ENCODE measurements at regions not wholly inside any gene's neighbourhood (a gene's known extent, or its start where the extent isn't known, plus 50 kb on each side); places are given as distances from the start of the nearest gene placed in this dataset.

DNA sequence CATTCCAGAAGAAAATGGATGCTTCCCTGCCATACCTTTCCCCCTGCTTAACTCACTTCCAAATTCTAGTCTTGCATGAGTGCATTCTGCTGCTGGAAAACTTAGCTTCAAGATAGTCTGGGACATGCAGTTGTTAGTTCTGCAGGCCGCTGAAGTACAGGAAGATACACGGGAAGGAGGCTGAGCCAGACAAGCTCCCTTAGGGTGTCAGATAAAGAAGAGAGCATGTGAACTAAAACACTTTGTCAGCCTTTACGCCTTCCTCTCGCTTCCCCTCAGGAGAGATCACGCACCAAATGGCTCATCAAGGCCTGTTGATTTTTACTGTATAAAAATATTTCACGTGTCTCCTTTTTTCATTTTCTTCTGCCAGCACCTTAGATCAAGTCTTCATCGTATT is 420.7 kb downstream of the INSC start:
- peaks cover 7% of the 10 kb centered on the region for H3K9me3 Mint-ChIP-seq
- no peak overlapping the region for H3K27ac Mint-ChIP-seq
- H3K27me3 ChIP-seq (ENCODE audit: control insufficient read depth, insufficient read depth, low read length, poor library complexity, severe bottlenecking) = no peaks in the 10 kb centered on the region
- 92 to 96% methylated on average over 6 to 7 of the region's 7 CpGs for WGBS, 2 experiments (ENCODE audit: insufficient coverage in 1 of 2, insufficient read length in 1 of 2)
- H3K27ac ChIP-seq (ENCODE audit: low read depth, low read length) = no peak overlapping the region
- H3K4me1 ChIP-seq (ENCODE audit: control insufficient read depth, insufficient read depth, low read length) = no peaks in the 10 kb centered on the region
- DNase-seq = no peak
- H3K9me3 ChIP-seq (ENCODE audit: control insufficient read depth, low read length) = peaks cover 5% of the 10 kb centered on the region
- H3K4me3 ChIP-seq (ENCODE audit: low read length) = no peak overlapping the region
- no peak overlapping the region for H3K4me3 Mint-ChIP-seq
- H3K36me3 ChIP-seq (ENCODE audit: control insufficient read depth, insufficient read depth, low read length) = no peaks in the 10 kb centered on the region
- no peaks in the 10 kb centered on the region for H3K27me3 Mint-ChIP-seq (ENCODE audit: insufficient read depth)
- H3K9ac ChIP-seq (ENCODE audit: extremely low read depth, low read length, poor library complexity, severe bottlenecking) = no peak overlapping the region
- H3K36me3 Mint-ChIP-seq (ENCODE audit: low read depth) = peaks cover 3% of the 10 kb centered on the region
- peaks cover 17% of the 10 kb centered on the region for H3K4me1 Mint-ChIP-seq
- TF ChIP-seq, protein P1, sequence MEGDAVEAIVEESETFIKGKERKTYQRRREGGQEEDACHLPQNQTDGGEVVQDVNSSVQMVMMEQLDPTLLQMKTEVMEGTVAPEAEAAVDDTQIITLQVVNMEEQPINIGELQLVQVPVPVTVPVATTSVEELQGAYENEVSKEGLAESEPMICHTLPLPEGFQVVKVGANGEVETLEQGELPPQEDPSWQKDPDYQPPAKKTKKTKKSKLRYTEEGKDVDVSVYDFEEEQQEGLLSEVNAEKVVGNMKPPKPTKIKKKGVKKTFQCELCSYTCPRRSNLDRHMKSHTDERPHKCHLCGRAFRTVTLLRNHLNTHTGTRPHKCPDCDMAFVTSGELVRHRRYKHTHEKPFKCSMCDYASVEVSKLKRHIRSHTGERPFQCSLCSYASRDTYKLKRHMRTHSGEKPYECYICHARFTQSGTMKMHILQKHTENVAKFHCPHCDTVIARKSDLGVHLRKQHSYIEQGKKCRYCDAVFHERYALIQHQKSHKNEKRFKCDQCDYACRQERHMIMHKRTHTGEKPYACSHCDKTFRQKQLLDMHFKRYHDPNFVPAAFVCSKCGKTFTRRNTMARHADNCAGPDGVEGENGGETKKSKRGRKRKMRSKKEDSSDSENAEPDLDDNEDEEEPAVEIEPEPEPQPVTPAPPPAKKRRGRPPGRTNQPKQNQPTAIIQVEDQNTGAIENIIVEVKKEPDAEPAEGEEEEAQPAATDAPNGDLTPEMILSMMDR (conservative IDR thresholded peaks at IDR 0.05) = no peak

DNA sequence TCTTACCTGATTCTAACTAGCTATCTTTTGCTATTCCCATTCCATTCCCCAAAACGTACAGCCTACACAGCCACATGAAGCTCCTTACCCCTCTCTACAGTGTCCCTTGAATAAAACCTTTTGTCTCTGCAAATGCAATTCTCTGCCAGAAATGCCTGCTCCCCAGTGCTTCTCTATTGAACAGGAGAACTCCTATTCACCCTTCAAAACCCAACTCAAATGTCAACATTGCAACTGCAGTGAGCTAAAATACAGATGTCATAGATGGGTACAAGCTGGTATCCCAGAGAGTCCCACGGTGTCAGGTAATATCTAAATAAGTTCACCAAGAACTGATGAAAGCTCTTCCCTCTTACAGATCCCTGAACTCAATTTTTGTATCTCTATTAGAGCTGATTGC is 421.7 kb downstream of the INSC start:
- H3K27ac Mint-ChIP-seq = no peak overlapping the region
- TF ChIP-seq, protein P1 (conservative IDR thresholded peaks at IDR 0.05) = no peak

DNA sequence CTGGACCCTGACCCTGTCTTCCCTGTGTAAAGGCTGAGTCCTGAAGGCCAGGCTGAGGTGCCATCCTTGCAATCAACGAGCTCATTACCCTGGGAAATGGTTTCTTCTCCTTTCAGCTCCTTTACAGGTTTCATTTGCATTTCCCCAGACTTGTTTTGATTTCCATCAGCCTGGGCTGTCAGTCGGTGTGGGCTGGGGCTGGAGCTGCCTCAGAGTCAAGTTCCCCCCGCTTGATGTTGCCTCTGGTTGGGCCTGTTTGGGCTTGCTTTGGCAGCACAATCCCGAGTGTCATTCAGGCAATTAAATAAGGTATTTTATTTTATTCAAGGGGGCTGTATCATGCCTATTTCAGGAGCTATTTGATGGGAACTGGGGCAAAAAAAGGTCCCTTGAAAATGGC is 424.9 kb downstream of the INSC start:
- Histone ChIP-seq H3K4me3 (ENCODE audit: low read length) (no peak overlapping the region), H3K9me3 (ENCODE audit: control insufficient read depth, low read length) (no peaks in the 10 kb centered on the region), H3K9ac (ENCODE audit: extremely low read depth, low read length, poor library complexity, severe bottlenecking) (no peak overlapping the region), H3K27me3 (ENCODE audit: control insufficient read depth, insufficient read depth, low read length, poor library complexity, severe bottlenecking) (no peaks in the 10 kb centered on the region), H3K36me3 (ENCODE audit: control insufficient read depth, insufficient read depth, low read length) (no peaks in the 10 kb centered on the region), H3K4me1 (ENCODE audit: control insufficient read depth, insufficient read depth, low read length) (no peaks in the 10 kb centered on the region), H3K27ac (ENCODE audit: low read depth, low read length) (no peak overlapping the region)
- Mint-ChIP-seq H3K27me3 (ENCODE audit: insufficient read depth) (no peaks in the 10 kb centered on the region), H3K4me1 (peaks cover 19% of the 10 kb centered on the region), H3K27ac (no peak overlapping the region), H3K9me3 (no peaks in the 10 kb centered on the region), H3K4me3 (no peak overlapping the region), H3K36me3 (ENCODE audit: low read depth) (no peaks in the 10 kb centered on the region)
- no peak for DNase-seq
- TF ChIP-seq, protein P1 (conservative IDR thresholded peaks at IDR 0.05) = no peak
- WGBS, 2 experiments (ENCODE audit: insufficient coverage in 1 of 2, insufficient read length in 1 of 2) = 69 to 72% methylated on average over 2 to 4 of the region's 4 CpGs

More for the DNA sequence above, 421.7 kb downstream of the INSC start:
- Mint-ChIP-seq H3K4me3 (no peak overlapping the region), H3K27me3 (ENCODE audit: insufficient read depth) (no peaks in the 10 kb centered on the region), H3K36me3 (ENCODE audit: low read depth) (peaks cover 3% of the 10 kb centered on the region), H3K9me3 (peaks cover 7% of the 10 kb centered on the region), H3K4me1 (peaks cover 17% of the 10 kb centered on the region)
- DNase-seq = no peak
- Histone ChIP-seq H3K9ac (ENCODE audit: extremely low read depth, low read length, poor library complexity, severe bottlenecking) (no peak overlapping the region), H3K27me3 (ENCODE audit: control insufficient read depth, insufficient read depth, low read length, poor library complexity, severe bottlenecking) (no peaks in the 10 kb centered on the region), H3K4me3 (ENCODE audit: low read length) (no peak overlapping the region), H3K9me3 (ENCODE audit: control insufficient read depth, low read length) (peaks cover 5% of the 10 kb centered on the region), H3K4me1 (ENCODE audit: control insufficient read depth, insufficient read depth, low read length) (no peaks in the 10 kb centered on the region), H3K36me3 (ENCODE audit: control insufficient read depth, insufficient read depth, low read length) (no peaks in the 10 kb centered on the region), H3K27ac (ENCODE audit: low read depth, low read length) (no peak overlapping the region)
- WGBS, 2 experiments (ENCODE audit: insufficient coverage in 1 of 2, insufficient read length in 1 of 2) = 64% methylated on average over 2 of the region's 2 CpGs

Data from endodermal cell (in vitro differentiated cells).